Amniotic epithelial cell (primary cell): ENCODE measurements at regions not wholly inside any gene's neighbourhood (a gene's known extent, or its start where the extent isn't known, plus 50 kb on each side); places are given as distances from the start of the nearest gene placed in this dataset.
"Not testable (repeated sequence)": the region's sequence is repeated elsewhere in the genome, so short reads cannot be mapped to it uniquely, and the experiment has no call there.

Source experiments
- DNase-seq: peaks from one replicate; pipeline ENCODE4 v3.0.0-alpha.2; 2010; ENCODE audit warnings: low read depth

- not testable (repeated sequence) for DNase-seq
These were observed 667.7 kb downstream of the FAM133A start for GRCh38 chrX:94341730-94342129.

GRCh38 chrX:94361241-94361640 lies 687.2 kb downstream of the FAM133A start:
- no peak for DNase-seq

GRCh38 chrX:94365736-94366135 lies 691.7 kb downstream of the FAM133A start:
- DNase-seq: no peak

- DNase-seq: no peak
These were observed 692.6 kb downstream of the FAM133A start for GRCh38 chrX:94366616-94367015.

- DNase-seq: no peak
These were observed 715.0 kb downstream of the FAM133A start for GRCh38 chrX:94389044-94389443.

- no peak for DNase-seq
These were observed 726.5 kb downstream of the FAM133A start for GRCh38 chrX:94400488-94400887.

GRCh38 chrX:94401426-94401825 lies 727.4 kb downstream of the FAM133A start:
- DNase-seq: no peak

- DNase-seq: no peak
These were observed 740.7 kb downstream of the FAM133A start for GRCh38 chrX:94414746-94415145.

- no peak for DNase-seq
These were observed 744.1 kb downstream of the FAM133A start for GRCh38 chrX:94418065-94418464.

GRCh38 chrX:94424456-94424855 lies 750.5 kb downstream of the FAM133A start:
- no peak for DNase-seq

GRCh38 chrX:94430091-94430490 lies 756.1 kb downstream of the FAM133A start:
- DNase-seq: no peak

GRCh38 chrX:94435799-94436198 lies 761.8 kb downstream of the FAM133A start:
- no peak for DNase-seq

- DNase-seq: no peak
These were observed 780.2 kb downstream of the FAM133A start for GRCh38 chrX:94454159-94454558.

GRCh38 chrX:94454606-94455005 lies 780.6 kb downstream of the FAM133A start:
- no peak for DNase-seq

- DNase-seq: no peak
These were observed 781.8 kb downstream of the FAM133A start for GRCh38 chrX:94455782-94456181.

- DNase-seq: no peak
These were observed 818.5 kb downstream of the FAM133A start for GRCh38 chrX:94492541-94492940.

- DNase-seq: no peak
These were observed 819.4 kb downstream of the FAM133A start for GRCh38 chrX:94493405-94493804.

GRCh38 chrX:94511564-94511963 lies 837.6 kb downstream of the FAM133A start:
- no peak for DNase-seq

GRCh38 chrX:94515009-94515408 lies 841.0 kb downstream of the FAM133A start:
- no peak for DNase-seq

- DNase-seq: no peak
These were observed 850.9 kb downstream of the FAM133A start for GRCh38 chrX:94524867-94525266.

- no peak for DNase-seq
These were observed 871.7 kb downstream of the FAM133A start for GRCh38 chrX:94545722-94546121.

GRCh38 chrX:94551831-94552230 lies 877.8 kb downstream of the FAM133A start:
- no peak for DNase-seq

GRCh38 chrX:94560930-94561329 lies 886.9 kb downstream of the FAM133A start:
- DNase-seq: no peak

GRCh38 chrX:94576367-94577004 lies 902.5 kb downstream of the FAM133A start:
- DNase-seq: no peak

- DNase-seq: no peak
These were observed 926.1 kb downstream of the FAM133A start for GRCh38 chrX:94600077-94600476.
